NB4 (cell line): ENCODE measurements at regions not wholly inside any gene's neighbourhood (a gene's known extent, or its start where the extent isn't known, plus 50 kb on each side); places are given as distances from the start of the nearest gene placed in this dataset.

Experiments
- CTCF ChIP-seq: IDR thresholded peaks from one replicate; pipeline ENCODE4 v1.5.1; 2012; ENCODE audit warnings: low read depth, low read length
- POLR2A ChIP-seq: IDR thresholded peaks from 2 replicates; pipeline ENCODE4 v1.6.1; 2011; ENCODE audit warnings: mild to moderate bottlenecking; ENCODE audit not compliant: insufficient read length; ENCODE audit errors: extremely low read depth

GRCh38 chr2:19125901-19126680 is 232.3 kb downstream of the OSR1 start:
- TF ChIP-seq CTCF = no peak
- no peak for TF ChIP-seq POLR2A
